ENCODE measurements at regions not wholly inside any gene's neighbourhood (a gene's known extent, or its start where the extent isn't known, plus 50 kb on each side); places are given as distances from the start of the nearest gene placed in this dataset.

DNA sequence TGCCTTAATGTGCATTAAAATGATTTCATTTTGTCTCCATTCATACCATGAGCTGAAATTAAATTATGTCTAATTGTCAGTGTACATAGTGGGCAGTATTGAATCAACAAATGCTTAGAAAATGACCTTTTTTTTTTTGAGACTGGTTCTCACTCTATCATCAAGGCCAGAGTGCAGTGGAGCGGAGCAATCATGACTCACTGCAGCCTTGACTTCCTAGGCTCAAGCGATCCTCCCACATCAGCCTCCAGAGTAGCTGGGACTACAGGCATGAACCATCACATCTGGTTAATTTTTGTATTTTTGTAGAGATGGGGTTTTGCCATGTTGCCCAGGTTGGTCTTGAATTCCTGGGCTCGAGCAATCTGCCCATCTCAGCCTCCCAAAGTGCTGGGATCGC lies 117.0 kb upstream of the BLID start:
- no peak overlapping the region for H3K4me3 Mint-ChIP-seq
- H3K36me3 Mint-ChIP-seq = no peaks in the 10 kb centered on the region
- ATAC-seq (no peak), DNase-seq (no peak)
- H3K9me3 Mint-ChIP-seq (ENCODE audit: low read depth) = no peaks in the 10 kb centered on the region
- no peak overlapping the region for H3K27ac Mint-ChIP-seq
- no peaks in the 10 kb centered on the region for H3K4me1 Mint-ChIP-seq
- CTCF ChIA-PET = interaction anchor here (1.1 kb wide), 1 partner anchor 17 kb away, joined by 3 read pairs; no protein-coding TSS in a partner anchor
- H3K27me3 Mint-ChIP-seq = no peaks in the 10 kb centered on the region

GRCh38 chr11:122230385-122230755 lies 114.4 kb upstream of the BLID start:
- CTCF ChIA-PET = no interaction called here
- Mint-ChIP-seq H3K9me3 (ENCODE audit: low read depth) (no peaks in the 10 kb centered on the region), H3K36me3 (no peaks in the 10 kb centered on the region), H3K27ac (no peak overlapping the region), H3K4me3 (no peak overlapping the region), H3K4me1 (no peaks in the 10 kb centered on the region), H3K27me3 (peaks cover 4% of the 10 kb centered on the region)
- ATAC-seq = no peak
- no peak for DNase-seq

DNA sequence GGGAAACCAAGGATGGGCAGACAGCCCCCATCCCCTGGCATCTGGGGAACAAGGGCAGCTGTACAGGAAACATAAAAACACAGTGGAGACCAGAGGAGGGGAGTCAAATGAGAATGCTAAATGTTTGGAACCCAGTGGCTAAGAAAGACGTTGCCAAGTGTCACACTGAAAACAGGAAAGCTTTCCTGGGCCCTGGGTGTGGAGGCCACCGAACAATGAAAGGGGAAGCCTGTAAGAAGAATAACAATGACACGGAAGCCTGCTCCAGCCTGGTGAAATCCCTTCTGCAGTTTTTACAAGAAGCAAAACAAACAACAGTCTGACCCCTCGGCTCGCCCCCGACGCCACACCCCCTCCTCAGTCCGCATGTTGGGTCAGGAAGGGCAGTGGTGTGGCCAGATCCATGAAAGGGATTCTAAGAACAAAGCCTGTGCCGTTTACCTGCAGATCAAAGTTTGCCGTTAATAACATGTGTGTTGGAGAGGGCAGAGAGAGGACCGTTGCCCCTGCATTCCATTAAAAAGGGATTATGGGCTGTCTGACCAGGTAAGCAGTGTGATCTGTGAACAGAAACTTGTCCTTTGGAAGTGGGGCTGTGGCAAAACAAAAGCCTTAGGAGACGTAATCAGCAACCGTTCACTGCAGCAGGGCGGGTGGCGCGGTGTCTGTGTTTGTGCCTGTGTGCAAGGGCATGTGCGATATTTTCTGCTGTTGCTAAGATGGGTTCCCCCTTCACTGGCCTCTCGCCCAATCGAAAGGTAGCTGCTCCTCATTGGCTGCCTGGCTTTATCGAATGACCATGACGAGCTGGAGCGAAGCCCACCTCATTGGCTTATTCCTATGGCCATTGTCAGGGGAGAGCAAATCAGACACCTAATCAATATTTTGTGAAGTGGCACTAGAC lies 113.7 kb upstream of the BLID start:
- H3K9me3 Mint-ChIP-seq (ENCODE audit: low read depth) = no peaks in the 10 kb centered on the region
- H3K4me3 Mint-ChIP-seq = no peak overlapping the region
- no peaks in the 10 kb centered on the region for H3K36me3 Mint-ChIP-seq
- no peaks in the 10 kb centered on the region for H3K4me1 Mint-ChIP-seq
- CTCF ChIA-PET = no interaction called here
- H3K27me3 Mint-ChIP-seq = peaks cover 4% of the 10 kb centered on the region
- no peak for ATAC-seq
- no peak overlapping the region for H3K27ac Mint-ChIP-seq
- no peak for DNase-seq

DNA sequence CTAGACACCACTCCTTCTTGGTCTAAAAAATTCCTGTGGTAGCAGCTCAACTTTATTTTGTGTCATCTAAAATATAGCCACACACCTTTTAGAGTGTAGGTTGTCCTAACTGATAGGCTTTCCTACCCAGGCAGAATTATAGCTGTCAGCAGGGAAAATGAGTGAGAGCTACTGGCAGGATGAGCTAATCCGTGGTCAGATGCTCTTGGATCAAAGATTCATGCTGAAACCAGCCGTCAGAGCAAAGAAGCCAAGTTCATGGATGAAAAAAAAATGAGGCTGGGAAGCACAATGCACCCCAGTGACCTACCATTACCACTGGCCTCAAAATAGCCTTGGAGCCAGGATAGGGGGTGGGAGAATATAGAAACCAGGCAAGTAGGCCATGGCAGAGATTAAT lies 113.1 kb upstream of the BLID start:
- ATAC-seq (no peak), DNase-seq (no peak)
- H3K9me3 Mint-ChIP-seq (ENCODE audit: low read depth) = no peaks in the 10 kb centered on the region
- CTCF ChIA-PET = no interaction called here
- no peaks in the 10 kb centered on the region for H3K36me3 Mint-ChIP-seq
- H3K4me3 Mint-ChIP-seq = no peak overlapping the region
- no peak overlapping the region for H3K27ac Mint-ChIP-seq
- no peaks in the 10 kb centered on the region for H3K4me1 Mint-ChIP-seq
- peaks cover 4% of the 10 kb centered on the region for H3K27me3 Mint-ChIP-seq

GRCh38 chr11:122226810-122227379 lies 110.9 kb upstream of the BLID start:
- Mint-ChIP-seq H3K4me1 (no peaks in the 10 kb centered on the region), H3K27ac (no peak overlapping the region), H3K9me3 (ENCODE audit: low read depth) (no peaks in the 10 kb centered on the region), H3K4me3 (no peak overlapping the region), H3K36me3 (no peaks in the 10 kb centered on the region), H3K27me3 (peaks cover 4% of the 10 kb centered on the region)
- ATAC-seq (no peak), DNase-seq (no peak)
- CTCF ChIA-PET = interaction anchor here (0.9 kb wide), 1 partner anchor 11 kb away, joined by 3 read pairs; no protein-coding TSS in a partner anchor

DNA sequence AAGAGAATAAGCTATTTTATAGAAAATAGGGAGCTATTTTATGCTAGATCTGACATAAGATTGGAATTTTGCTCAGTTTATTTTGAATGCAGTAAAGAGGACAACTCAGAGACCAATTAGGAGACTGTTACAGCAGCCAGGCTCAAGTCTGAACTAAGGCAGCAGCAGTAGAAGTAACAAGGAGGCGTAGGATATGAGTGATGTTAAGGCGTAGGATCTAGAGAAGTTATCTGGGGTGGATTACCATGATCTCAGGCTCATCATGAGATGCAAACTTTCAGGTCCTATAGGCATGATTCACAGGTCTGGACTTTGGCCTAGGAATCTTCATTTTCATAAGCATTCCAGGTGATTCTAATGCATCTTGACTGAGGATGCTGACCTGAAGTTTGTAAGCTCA lies 108.9 kb upstream of the BLID start:
- no peak for ATAC-seq
- Mint-ChIP-seq H3K4me3 (no peak overlapping the region), H3K27me3 (peaks cover 4% of the 10 kb centered on the region), H3K36me3 (no peaks in the 10 kb centered on the region), H3K27ac (no peak overlapping the region), H3K9me3 (ENCODE audit: low read depth) (no peaks in the 10 kb centered on the region), H3K4me1 (no peaks in the 10 kb centered on the region)
- no peak for DNase-seq
- CTCF ChIA-PET = no interaction called here

GRCh38 chr11:122220321-122220720 lies 104.3 kb upstream of the BLID start:
- no peaks in the 10 kb centered on the region for H3K9me3 Mint-ChIP-seq (ENCODE audit: low read depth)
- CTCF ChIA-PET = no interaction called here
- no peaks in the 10 kb centered on the region for H3K4me1 Mint-ChIP-seq
- no peak overlapping the region for H3K4me3 Mint-ChIP-seq
- no peak overlapping the region for H3K27ac Mint-ChIP-seq
- no peaks in the 10 kb centered on the region for H3K36me3 Mint-ChIP-seq
- ATAC-seq (no peak), DNase-seq (no peak)
- no peaks in the 10 kb centered on the region for H3K27me3 Mint-ChIP-seq

DNA sequence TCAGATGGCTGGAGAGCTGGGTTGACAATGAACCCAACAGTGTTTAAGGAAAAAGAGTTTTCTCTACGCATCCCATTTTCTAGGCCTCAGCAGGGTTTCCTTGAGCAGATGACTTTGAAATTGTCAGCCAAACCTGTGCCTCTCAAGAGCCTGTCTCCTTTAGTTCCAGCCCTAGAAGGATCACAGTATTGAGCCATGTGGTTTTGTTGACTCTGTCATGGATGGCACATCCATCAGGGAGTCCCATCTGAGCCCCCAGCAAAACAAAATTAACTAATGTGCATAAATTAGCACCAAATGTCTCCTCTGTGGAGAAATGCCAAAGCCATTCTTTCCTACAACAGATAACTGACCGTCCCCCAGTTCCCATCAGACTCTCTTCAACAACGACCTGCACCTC lies 103.8 kb upstream of the BLID start:
- no peak overlapping the region for H3K27ac Mint-ChIP-seq
- ATAC-seq (no peak), DNase-seq (no peak)
- no peaks in the 10 kb centered on the region for H3K4me1 Mint-ChIP-seq
- H3K4me3 Mint-ChIP-seq = no peak overlapping the region
- H3K36me3 Mint-ChIP-seq = no peaks in the 10 kb centered on the region
- H3K9me3 Mint-ChIP-seq (ENCODE audit: low read depth) = no peaks in the 10 kb centered on the region
- CTCF ChIA-PET = no interaction called here
- H3K27me3 Mint-ChIP-seq = no peaks in the 10 kb centered on the region

- CTCF ChIA-PET = interaction anchor here (0.8 to 2.2 kb wide), 8 partner anchors 12 to 293 kb away, joined by 3 to 12 read pairs (median 3); no protein-coding TSS in a partner anchor
- Mint-ChIP-seq H3K4me3 (no peak overlapping the region), H3K9me3 (ENCODE audit: low read depth) (no peaks in the 10 kb centered on the region), H3K4me1 (no peaks in the 10 kb centered on the region), H3K27me3 (no peaks in the 10 kb centered on the region), H3K36me3 (no peaks in the 10 kb centered on the region), H3K27ac (no peak overlapping the region)
- peak; percentile 57 for ATAC-seq
- peak; percentile 42 for DNase-seq
These were observed 99.4 kb upstream of the BLID start for GRCh38 chr11:122215244-122215992.

- Mint-ChIP-seq H3K4me1 (no peaks in the 10 kb centered on the region), H3K27me3 (no peaks in the 10 kb centered on the region), H3K27ac (no peak overlapping the region), H3K4me3 (no peak overlapping the region), H3K9me3 (ENCODE audit: low read depth) (no peaks in the 10 kb centered on the region), H3K36me3 (no peaks in the 10 kb centered on the region)
- CTCF ChIA-PET = interaction anchor here (2.2 kb wide), 1 partner anchor 290 kb away, joined by 12 read pairs; no protein-coding TSS in a partner anchor
- DNase-seq (no peak), ATAC-seq (no peak)
These were observed 98.6 kb upstream of the BLID start for GRCh38 chr11:122214567-122214966.

DNA sequence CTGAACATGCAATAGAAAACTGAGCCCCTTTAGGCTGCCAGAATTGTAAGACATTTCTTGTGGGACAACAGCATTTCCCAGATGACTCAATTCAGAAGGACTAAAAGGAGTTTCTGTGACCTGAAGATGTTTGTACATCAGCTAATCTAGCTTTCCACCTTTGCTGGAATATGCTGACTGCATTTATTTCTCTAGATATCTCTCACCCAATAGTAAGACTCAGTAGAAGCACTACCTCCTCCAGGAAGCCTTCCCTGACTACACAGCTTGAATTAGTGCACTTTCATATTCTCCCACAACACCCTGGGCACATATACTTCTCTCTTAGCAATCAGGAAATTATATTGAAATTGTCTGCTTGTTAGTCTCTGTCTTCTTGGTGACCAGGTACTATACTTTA lies 98.1 kb upstream of the BLID start:
- no peak overlapping the region for H3K27ac Mint-ChIP-seq
- no peak overlapping the region for H3K4me3 Mint-ChIP-seq
- DNase-seq (no peak), ATAC-seq (no peak)
- H3K4me1 Mint-ChIP-seq = no peaks in the 10 kb centered on the region
- H3K9me3 Mint-ChIP-seq (ENCODE audit: low read depth) = no peaks in the 10 kb centered on the region
- H3K27me3 Mint-ChIP-seq = no peaks in the 10 kb centered on the region
- CTCF ChIA-PET = no interaction called here
- no peaks in the 10 kb centered on the region for H3K36me3 Mint-ChIP-seq

- Mint-ChIP-seq H3K27ac (no peak overlapping the region), H3K36me3 (no peaks in the 10 kb centered on the region), H3K4me3 (no peak overlapping the region), H3K27me3 (no peaks in the 10 kb centered on the region), H3K9me3 (ENCODE audit: low read depth) (no peaks in the 10 kb centered on the region), H3K4me1 (no peaks in the 10 kb centered on the region)
- CTCF ChIA-PET = no interaction called here
- DNase-seq = no peak
- no peak for ATAC-seq
These were observed 97.2 kb upstream of the BLID start for GRCh38 chr11:122213171-122213570.

GRCh38 chr11:122210367-122210997 lies 94.5 kb upstream of the BLID start:
- no peak overlapping the region for H3K4me3 Mint-ChIP-seq
- no peak overlapping the region for H3K27ac Mint-ChIP-seq
- DNase-seq (no peak), ATAC-seq (no peak)
- peaks cover 5% of the 10 kb centered on the region for H3K27me3 Mint-ChIP-seq
- H3K9me3 Mint-ChIP-seq (ENCODE audit: low read depth) = no peaks in the 10 kb centered on the region
- H3K4me1 Mint-ChIP-seq = no peaks in the 10 kb centered on the region
- CTCF ChIA-PET = no interaction called here
- H3K36me3 Mint-ChIP-seq = no peaks in the 10 kb centered on the region

All from activated CD8-positive, alpha-beta memory T cell treated with anti-CD3 and anti-CD28 coated beads, Interleukin-2, amount 10 ng/mL, durations not matched to agents 7 days and 5 days (primary cell).